ENCODE measurements at regions not wholly inside any gene's neighbourhood (a gene's known extent, or its start where the extent isn't known, plus 50 kb on each side); places are given as distances from the start of the nearest gene placed in this dataset.

GRCh38 chr20:63129991-63130657 lies 85.8 kb downstream of the YTHDF1 start:
- no peaks in the 10 kb centered on the region for H3K4me1 ChIP-seq
- DNase-seq (peak; percentile 43), ATAC-seq (no peak)
- intact Hi-C loops (cut with DNase I): no loop called here
- no peak overlapping the region for H3K27ac ChIP-seq
- peaks cover 22% of the 10 kb centered on the region for H3K27me3 ChIP-seq
- TF ChIP-seq CTCF (IDR thresholded peaks at IDR 0.05): no peak
- no peak overlapping the region for H3K4me3 ChIP-seq
- H3K36me3 ChIP-seq: no peaks in the 10 kb centered on the region
- no peaks in the 10 kb centered on the region for H3K9me3 ChIP-seq

- H3K36me3 ChIP-seq: no peaks in the 10 kb centered on the region
- H3K27me3 ChIP-seq: peaks cover 28% of the 10 kb centered on the region
- no peaks in the 10 kb centered on the region for H3K4me1 ChIP-seq
- H3K27ac ChIP-seq: no peak overlapping the region
- TF ChIP-seq CTCF (IDR thresholded peaks at IDR 0.05): no peak
- H3K4me3 ChIP-seq: no peak overlapping the region
- DNase-seq (peak; percentile 40), ATAC-seq (no peak)
- H3K9me3 ChIP-seq: no peaks in the 10 kb centered on the region
- intact Hi-C loops (cut with DNase I): no loop called here
Measured at GRCh38 chr20:63129376-63129965, 86.5 kb downstream of the YTHDF1 start.

GRCh38 chr20:63128956-63129355 lies 87.0 kb downstream of the YTHDF1 start:
- Histone ChIP-seq H3K27ac (no peak overlapping the region), H3K4me3 (no peak overlapping the region), H3K9me3 (no peaks in the 10 kb centered on the region), H3K36me3 (no peaks in the 10 kb centered on the region), H3K4me1 (no peaks in the 10 kb centered on the region), H3K27me3 (peaks cover 31% of the 10 kb centered on the region)
- ATAC-seq (no peak), DNase-seq (peak; percentile 59)
- intact Hi-C loops (cut with DNase I): no loop called here
- TF ChIP-seq CTCF (IDR thresholded peaks at IDR 0.05): no peak

GRCh38 chr20:63128367-63128766 lies 87.6 kb downstream of the YTHDF1 start:
- Histone ChIP-seq H3K4me3 (no peak overlapping the region), H3K27ac (no peak overlapping the region), H3K9me3 (no peaks in the 10 kb centered on the region), H3K36me3 (no peaks in the 10 kb centered on the region), H3K27me3 (peaks cover 31% of the 10 kb centered on the region), H3K4me1 (no peaks in the 10 kb centered on the region)
- TF ChIP-seq CTCF (IDR thresholded peaks at IDR 0.05): no peak
- intact Hi-C loops (cut with DNase I): no loop called here
- no peak for ATAC-seq
- DNase-seq: peak; percentile 56

GRCh38 chr20:63127700-63128364 lies 88.1 kb downstream of the YTHDF1 start:
- H3K4me3 ChIP-seq: no peak overlapping the region
- no peaks in the 10 kb centered on the region for H3K4me1 ChIP-seq
- DNase-seq (peak; percentile 30), ATAC-seq (no peak)
- peaks cover 31% of the 10 kb centered on the region for H3K27me3 ChIP-seq
- H3K36me3 ChIP-seq: no peaks in the 10 kb centered on the region
- TF ChIP-seq CTCF (IDR thresholded peaks at IDR 0.05): no peak
- H3K9me3 ChIP-seq: no peaks in the 10 kb centered on the region
- intact Hi-C loops (cut with DNase I): no loop called here
- no peak overlapping the region for H3K27ac ChIP-seq
